CD4-positive, alpha-beta T cell (primary cell): ENCODE measurements at regions not wholly inside any gene's neighbourhood (a gene's known extent, or its start where the extent isn't known, plus 50 kb on each side); places are given as distances from the start of the nearest gene placed in this dataset.
A peak's percentile ranks its signal among the peaks of the same experiment; 100 is the strongest.

ENCODE experiments used
- ATAC-seq: fragments of 200-7000 bp; cut with Tn5 transposase; one replicate; pipeline ENCODE4 v1.10.0; 2022; ENCODE audit warnings: mild to moderate bottlenecking; ENCODE audit not compliant: poor library complexity
- CTCF ChIA-PET: fragments of 350-600 bp; sonication (Branson Sonifier 250); formaldehyde crosslinking; loops from one replicate; lab custom pipeline; 2021; ENCODE audit warnings: antibody characterized with exemption, inconsistent platforms; lab: Charles Lee
- POLR2A ChIA-PET: fragments of 350-600 bp; sonication (Branson Sonifier 250); formaldehyde crosslinking; loops from one replicate; lab custom pipeline; 2021; ENCODE audit warnings: antibody characterized with exemption, inconsistent platforms; lab: Charles Lee
- DNase-seq, 14 experiments: peaks; one replicate each; pipeline ENCODE4 v3.0.0-alpha.2; 2013 to 2020; ENCODE audit warnings: mixed read lengths in 2 of 14
- H3K27ac ChIP-seq, 2 donors: one replicate each; pipeline versions ENCODE4 v1.5.1 to v1.7.0; 2013; ENCODE audit warnings: low read length in 2 of 2, low read depth in 1 of 2, mild to moderate bottlenecking in 1 of 2
- H3K27me3 ChIP-seq, 2 experiments: 1 replicate in 1 of 2; 2 replicates in 1 of 2; pipeline versions ENCODE4 v1.6.1 to v1.7.0; 2013; ENCODE audit warnings: low read length in 2 of 2, control low read depth in 1 of 2, mild to moderate bottlenecking in 1 of 2, moderate library complexity in 1 of 2; ENCODE audit not compliant: insufficient read depth in 2 of 2, control insufficient read depth in 1 of 2
- H3K36me3 ChIP-seq: one replicate; pipeline ENCODE4 v1.6.1; 2013; ENCODE audit warnings: low read length, control low read depth; ENCODE audit not compliant: insufficient read depth
- H3K4me1 ChIP-seq: one replicate; pipeline ENCODE4 v1.6.1; 2013; ENCODE audit warnings: low read length, control low read depth; ENCODE audit not compliant: insufficient read depth
- H3K4me3 ChIP-seq: one replicate; pipeline ENCODE4 v1.5.1; 2013; ENCODE audit warnings: mild to moderate bottlenecking, low read length, moderate library complexity
- H3K9me3 ChIP-seq, 2 experiments: 1 replicate in 1 of 2; 2 replicates in 1 of 2; pipeline versions ENCODE4 v1.6.1 to v1.7.0; 2013; ENCODE audit warnings: low read length in 2 of 2, mild to moderate bottlenecking in 2 of 2, control low read depth in 1 of 2, moderate library complexity in 1 of 2; ENCODE audit not compliant: control insufficient read depth in 1 of 2, insufficient read depth in 1 of 2
- H3K27ac Mint-ChIP-seq: one replicate; pipeline ENCODE4 v1.8.0; 2020; ENCODE audit warnings: mixed read lengths
- H3K27me3 Mint-ChIP-seq: one replicate; pipeline ENCODE4 v1.8.0; 2021; ENCODE audit warnings: mixed read lengths
- H3K36me3 Mint-ChIP-seq: one replicate; pipeline ENCODE4 v1.8.0; 2021; ENCODE audit warnings: low read depth, mixed read lengths
- H3K4me1 Mint-ChIP-seq: one replicate; pipeline ENCODE4 v1.8.0; 2021; ENCODE audit warnings: low read depth, mixed read lengths
- H3K4me3 Mint-ChIP-seq: one replicate; pipeline ENCODE4 v1.8.0; 2020; ENCODE audit warnings: mild to moderate bottlenecking, mixed read lengths
- H3K9me3 Mint-ChIP-seq: one replicate; pipeline ENCODE4 v1.8.0; 2020; ENCODE audit warnings: mixed read lengths
- CTCF ChIP-seq: fragments of 200-600 bp; IDR thresholded peaks from one replicate; pipeline ENCODE4 v1.8.0; 2022; ENCODE audit warnings: antibody characterized with exemption, mild to moderate bottlenecking
- intact Hi-C, 2 experiments: fragments of 100-400 bp; cut with DNase I in 1 of 2; cut with micrococcal nuclease in 1 of 2; formaldehyde crosslinking; loops; one replicate each; pipeline versions ENCODE4 v1.15.1 to v1.9.0; 2023 to 2025; cut with DNase I, micrococcal nuclease

- peaks cover 35% of the 10 kb centered on the region for H3K27me3 Mint-ChIP-seq
- peaks cover 4% of the 10 kb centered on the region for H3K9me3 Mint-ChIP-seq
- peaks cover 0 to 5% of the 10 kb centered on the region in 2 experiments for H3K27me3 ChIP-seq
- H3K36me3 Mint-ChIP-seq, result no peaks in the 10 kb centered on the region
- H3K27ac ChIP-seq, result no peak overlapping the region
- H3K4me1 Mint-ChIP-seq, result no peaks in the 10 kb centered on the region
- no peaks in the 10 kb centered on the region for H3K4me1 ChIP-seq
- intact Hi-C loops, result no loop called here
- ChIA-PET CTCF (no interaction called here), POLR2A (no interaction called here)
- no peaks in the 10 kb centered on the region for H3K9me3 ChIP-seq
- DNase-seq, result no peak
- no peak overlapping the region for H3K4me3 Mint-ChIP-seq
- TF ChIP-seq CTCF, result no peak
- no peak overlapping the region for H3K27ac Mint-ChIP-seq
- H3K36me3 ChIP-seq, result no peaks in the 10 kb centered on the region
- ATAC-seq, result no peak
- no peak overlapping the region for H3K4me3 ChIP-seq
These were observed 150.9 kb upstream of the FAM241A start for GRCh38 chr4:111994392-111994791.

- H3K4me3 Mint-ChIP-seq, result no peak overlapping the region
- no peaks in the 10 kb centered on the region for H3K36me3 Mint-ChIP-seq
- H3K27ac Mint-ChIP-seq, result no peak overlapping the region
- no peaks in the 10 kb centered on the region for H3K27me3 ChIP-seq
- peaks cover 4% of the 10 kb centered on the region for H3K9me3 Mint-ChIP-seq
- ChIA-PET CTCF (no interaction called here), POLR2A (no interaction called here)
- DNase-seq (peak in 1 of 14 experiments; percentile 6), ATAC-seq (no peak)
- H3K4me1 Mint-ChIP-seq, result no peaks in the 10 kb centered on the region
- no peaks in the 10 kb centered on the region for H3K36me3 ChIP-seq
- H3K27ac ChIP-seq, result no peak overlapping the region
- no peak overlapping the region for H3K4me3 ChIP-seq
- no peaks in the 10 kb centered on the region for H3K9me3 ChIP-seq
- no peak for TF ChIP-seq CTCF
- peaks cover 32% of the 10 kb centered on the region for H3K27me3 Mint-ChIP-seq
- intact Hi-C loops, result no loop called here
- H3K4me1 ChIP-seq, result no peaks in the 10 kb centered on the region
These were observed 147.5 kb upstream of the FAM241A start for GRCh38 chr4:111997785-111998184.

GRCh38 chr4:111999801-112000200 lies 145.5 kb upstream of the FAM241A start:
- no peaks in the 10 kb centered on the region for H3K4me1 Mint-ChIP-seq
- ChIA-PET POLR2A (no interaction called here), CTCF (no interaction called here)
- no peak for TF ChIP-seq CTCF
- Histone ChIP-seq H3K4me3 (no peak overlapping the region), H3K9me3 (no peaks in the 10 kb centered on the region), H3K36me3 (no peaks in the 10 kb centered on the region), H3K4me1 (no peaks in the 10 kb centered on the region), H3K27ac (no peak overlapping the region), H3K27me3 (no peaks in the 10 kb centered on the region)
- intact Hi-C loops, result no loop called here
- DNase-seq (no peak), ATAC-seq (no peak)
- H3K36me3 Mint-ChIP-seq, result no peaks in the 10 kb centered on the region
- H3K4me3 Mint-ChIP-seq, result no peak overlapping the region
- peaks cover 29% of the 10 kb centered on the region for H3K27me3 Mint-ChIP-seq
- peaks cover 4% of the 10 kb centered on the region for H3K9me3 Mint-ChIP-seq
- no peak overlapping the region for H3K27ac Mint-ChIP-seq
